AG10803 (cell line): ENCODE measurements at regions not wholly inside any gene's neighbourhood (a gene's known extent, or its start where the extent isn't known, plus 50 kb on each side); places are given as distances from the start of the nearest gene placed in this dataset.
A peak's percentile ranks its signal among the peaks of the same experiment; 100 is the strongest.

Source experiments
- DNase-seq: peaks from one replicate; pipeline ENCODE4 v3.0.0; 2010; ENCODE audit warnings: low read depth
- H3K4me3 ChIP-seq: 2 replicates; pipeline ENCODE4 v1.5.1; 2011; ENCODE audit warnings: mild to moderate bottlenecking, low read length, control low read depth
- CTCF ChIP-seq: conservative IDR thresholded peaks from 2 replicates; pipeline ENCODE4 v1.5.1; 2011; ENCODE audit warnings: mild to moderate bottlenecking, low read length, control low read depth, inconsistent platforms

GRCh38 chr10:120381931-120382330, 75.1 kb upstream of the PLPP4 start:
- no peak for DNase-seq
- no peak for TF ChIP-seq CTCF
- H3K4me3 ChIP-seq = no peak overlapping the region

GRCh38 chr10:120382360-120382759, 74.7 kb upstream of the PLPP4 start:
- DNase-seq = peak; percentile 34
- no peak overlapping the region for H3K4me3 ChIP-seq
- TF ChIP-seq CTCF = no peak

DNA sequence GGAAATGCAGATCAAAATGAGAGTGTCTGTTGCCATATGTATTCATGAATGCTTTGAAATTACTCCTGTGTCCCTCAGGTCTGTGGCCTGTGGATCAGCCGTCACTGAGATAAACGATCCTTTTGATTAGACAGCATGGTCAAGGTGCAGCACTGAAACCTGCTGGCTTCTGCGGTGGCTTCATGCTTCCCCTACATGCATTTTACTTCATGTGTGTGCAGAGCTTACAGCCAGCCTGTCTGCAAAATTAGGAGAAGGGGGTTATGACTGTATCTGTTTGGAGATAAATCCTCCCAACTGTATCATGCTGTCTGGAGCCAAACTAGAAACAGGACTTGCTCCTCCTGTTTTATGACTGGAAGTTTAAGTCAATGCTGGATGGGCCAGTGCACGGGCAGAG, 71.0 kb upstream of the PLPP4 start:
- H3K4me3 ChIP-seq = no peak overlapping the region
- no peak for TF ChIP-seq CTCF
- DNase-seq = no peak

- DNase-seq = peak; percentile 45
- TF ChIP-seq CTCF = no peak
- no peak overlapping the region for H3K4me3 ChIP-seq
Measured at GRCh38 chr10:120386896-120387295, 70.1 kb upstream of the PLPP4 start.

DNA sequence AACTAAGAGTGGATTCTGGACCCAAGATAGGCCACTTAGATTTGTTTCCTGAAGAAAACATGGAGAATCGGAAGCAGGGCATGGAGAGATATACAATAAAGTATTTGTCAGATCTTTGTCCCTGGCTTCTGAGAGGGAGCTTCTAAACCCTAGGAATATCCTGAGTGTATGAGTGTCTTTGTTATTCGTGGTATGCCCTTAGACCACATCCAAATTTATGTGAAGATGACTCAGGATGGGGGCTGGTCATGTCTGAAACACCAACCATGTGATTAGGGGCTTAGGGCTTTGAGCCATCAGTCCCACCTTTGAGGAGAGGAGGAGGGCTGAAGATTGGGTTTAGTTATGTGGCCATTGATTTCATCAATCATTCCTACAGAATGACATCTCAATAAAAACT, 69.7 kb upstream of the PLPP4 start:
- peak; percentile 73 for DNase-seq
- no peak overlapping the region for H3K4me3 ChIP-seq
- TF ChIP-seq CTCF = no peak

- no peak for DNase-seq
- H3K4me3 ChIP-seq = no peak overlapping the region
- TF ChIP-seq CTCF = no peak
Measured at GRCh38 chr10:120392245-120392644, 64.8 kb upstream of the PLPP4 start.

DNA sequence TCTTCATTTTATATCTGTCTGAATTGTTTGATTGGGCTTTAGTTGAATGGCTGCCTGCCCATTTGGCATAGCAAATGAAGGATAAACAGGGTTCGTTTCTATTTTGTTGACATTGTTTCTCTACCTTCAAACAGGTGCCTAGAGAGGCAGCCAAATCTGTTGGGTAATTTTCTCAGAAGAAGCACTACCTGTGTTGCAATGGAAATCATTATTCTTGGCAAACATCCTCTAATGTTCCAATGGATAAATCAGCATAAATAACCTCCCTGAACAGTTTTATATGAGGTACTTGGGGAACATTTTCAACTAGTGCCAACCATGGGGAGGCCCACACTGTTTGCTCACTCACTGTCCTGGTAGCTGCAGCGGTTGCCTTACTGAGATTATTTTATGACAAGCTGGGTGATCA, 64.4 kb upstream of the PLPP4 start:
- no peak for TF ChIP-seq CTCF
- DNase-seq = no peak
- no peak overlapping the region for H3K4me3 ChIP-seq
